ENCODE measurements at regions not wholly inside any gene's neighbourhood (a gene's known extent, or its start where the extent isn't known, plus 50 kb on each side); places are given as distances from the start of the nearest gene placed in this dataset.

DNA sequence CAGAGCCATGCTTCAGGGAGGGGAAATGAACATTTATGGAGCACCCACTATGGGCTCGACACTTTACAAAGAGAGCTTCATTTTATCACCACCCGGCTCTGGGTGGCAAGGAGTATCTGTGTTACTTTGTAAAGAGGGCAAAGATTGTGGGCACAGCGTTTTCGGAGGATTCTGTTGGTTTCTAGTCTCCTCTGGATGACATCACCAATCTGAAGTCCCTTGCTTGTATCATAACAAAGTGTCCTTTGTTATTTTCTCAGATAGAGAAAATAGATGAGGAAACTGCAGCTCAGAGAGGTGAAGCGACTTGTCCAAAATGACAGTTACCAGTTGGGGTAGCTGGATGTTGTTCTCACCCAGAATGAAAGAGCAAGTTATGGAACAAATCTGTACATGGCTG, 162.8 kb downstream of the GLI2 start:
- TF ChIP-seq POLR2A (IDR thresholded peaks at IDR 0.05; ENCODE audit: low read length), result no peak
- TF ChIP-seq, protein P1, sequence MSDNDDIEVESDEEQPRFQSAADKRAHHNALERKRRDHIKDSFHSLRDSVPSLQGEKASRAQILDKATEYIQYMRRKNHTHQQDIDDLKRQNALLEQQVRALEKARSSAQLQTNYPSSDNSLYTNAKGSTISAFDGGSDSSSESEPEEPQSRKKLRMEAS (IDR thresholded peaks at IDR 0.05), result no peak
- TF ChIP-seq, protein P2, sequence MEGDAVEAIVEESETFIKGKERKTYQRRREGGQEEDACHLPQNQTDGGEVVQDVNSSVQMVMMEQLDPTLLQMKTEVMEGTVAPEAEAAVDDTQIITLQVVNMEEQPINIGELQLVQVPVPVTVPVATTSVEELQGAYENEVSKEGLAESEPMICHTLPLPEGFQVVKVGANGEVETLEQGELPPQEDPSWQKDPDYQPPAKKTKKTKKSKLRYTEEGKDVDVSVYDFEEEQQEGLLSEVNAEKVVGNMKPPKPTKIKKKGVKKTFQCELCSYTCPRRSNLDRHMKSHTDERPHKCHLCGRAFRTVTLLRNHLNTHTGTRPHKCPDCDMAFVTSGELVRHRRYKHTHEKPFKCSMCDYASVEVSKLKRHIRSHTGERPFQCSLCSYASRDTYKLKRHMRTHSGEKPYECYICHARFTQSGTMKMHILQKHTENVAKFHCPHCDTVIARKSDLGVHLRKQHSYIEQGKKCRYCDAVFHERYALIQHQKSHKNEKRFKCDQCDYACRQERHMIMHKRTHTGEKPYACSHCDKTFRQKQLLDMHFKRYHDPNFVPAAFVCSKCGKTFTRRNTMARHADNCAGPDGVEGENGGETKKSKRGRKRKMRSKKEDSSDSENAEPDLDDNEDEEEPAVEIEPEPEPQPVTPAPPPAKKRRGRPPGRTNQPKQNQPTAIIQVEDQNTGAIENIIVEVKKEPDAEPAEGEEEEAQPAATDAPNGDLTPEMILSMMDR (IDR thresholded peaks at IDR 0.05), result no peak
- no peak for TF ChIP-seq POLR2AphosphoS2 (conservative IDR thresholded peaks at IDR 0.05; ENCODE audit: low read length)
- TF ChIP-seq NPAS2 (CRISPR knock-in tag; IDR thresholded peaks at IDR 0.05; ENCODE audit: borderline replicate concordance), result no peak
